Osteoblast (primary cell): ENCODE measurements at regions not wholly inside any gene's neighbourhood (a gene's known extent, or its start where the extent isn't known, plus 50 kb on each side); places are given as distances from the start of the nearest gene placed in this dataset.

Source experiments
- DNase-seq: peaks from one replicate; pipeline ENCODE4 v3.0.0; 2011; ENCODE audit warnings: low spot score, mixed read lengths; ENCODE audit not compliant: insufficient read length; ENCODE audit errors: missing footprints
- H2AFZ ChIP-seq: 2 replicates; pipeline ENCODE4 v1.6.0; 2011; ENCODE audit warnings: mild to moderate bottlenecking, low read length
- H3K27ac ChIP-seq: 2 replicates; pipeline ENCODE4 v1.5.1; 2011; ENCODE audit warnings: mild to moderate bottlenecking, low read depth, low read length, moderate library complexity
- H3K27me3 ChIP-seq: 2 replicates; pipeline ENCODE4 v1.6.0; 2012; ENCODE audit warnings: mild to moderate bottlenecking, control low read depth, inconsistent platforms, low read length, moderate library complexity; ENCODE audit not compliant: insufficient read depth
- H3K36me3 ChIP-seq: 2 replicates; pipeline ENCODE4 v1.5.1; 2011; ENCODE audit warnings: mild to moderate bottlenecking, low read length, control low read depth, moderate library complexity; ENCODE audit not compliant: insufficient read depth
- H3K4me1 ChIP-seq: 2 replicates; pipeline ENCODE4 v1.5.1; 2011; ENCODE audit warnings: mild to moderate bottlenecking, low read length, control low read depth, moderate library complexity; ENCODE audit not compliant: insufficient read depth
- H3K4me2 ChIP-seq: 2 replicates; pipeline ENCODE4 v1.6.0; 2011; ENCODE audit warnings: mild to moderate bottlenecking, low read length; ENCODE audit not compliant: insufficient read depth
- H3K4me3 ChIP-seq: fragments of 200-600 bp; sonication (generic); 3 replicates; pipeline ENCODE4 v1.5.1; 2012; ENCODE audit warnings: mild to moderate bottlenecking, low read length, inconsistent platforms; ENCODE audit not compliant: insufficient read depth
- H3K79me2 ChIP-seq: 2 replicates; pipeline ENCODE4 v1.6.0; 2012; ENCODE audit warnings: mild to moderate bottlenecking, low read length, control low read depth, inconsistent platforms; ENCODE audit not compliant: insufficient read depth
- H3K9me3 ChIP-seq: 2 replicates; pipeline ENCODE4 v1.5.1; 2011; ENCODE audit warnings: low read depth, low read length, control low read depth
- H4K20me1 ChIP-seq: 2 replicates; pipeline ENCODE4 v1.6.0; 2012; ENCODE audit warnings: mild to moderate bottlenecking, low read length, control low read depth; ENCODE audit not compliant: insufficient read depth
- TF ChIP-seq, protein P1 (sequence below): IDR thresholded peaks from 2 replicates; pipeline ENCODE4 v1.5.1; 2011; ENCODE audit warnings: mild to moderate bottlenecking, low read depth, low read length, moderate library complexity; ENCODE audit errors: extremely low read depth

DNA sequence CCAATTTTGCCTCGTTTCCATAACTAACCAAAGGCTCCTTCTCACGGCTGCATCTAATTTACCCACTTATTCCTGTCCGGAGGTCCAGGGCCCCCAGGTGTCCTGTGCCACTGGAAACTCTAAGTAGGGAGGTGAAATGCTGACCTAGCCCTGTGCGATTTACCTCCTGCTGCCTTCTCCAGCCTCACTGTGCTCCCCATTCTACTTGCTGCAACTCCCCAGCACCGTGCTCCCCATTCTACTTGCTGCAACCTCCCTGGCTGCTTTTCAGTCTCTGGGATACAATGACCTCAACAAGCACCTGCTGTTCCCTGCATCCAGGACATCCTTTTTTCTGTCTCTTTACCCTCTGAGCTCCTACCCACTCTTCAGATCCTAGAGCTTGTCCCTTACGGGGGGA is 254.7 kb upstream of the PROK2 start:
- H3K4me2 ChIP-seq = no peak overlapping the region
- no peak overlapping the region for H2AFZ ChIP-seq
- no peak for DNase-seq
- H3K27me3 ChIP-seq = peaks cover 7% of the 10 kb centered on the region
- H3K4me1 ChIP-seq = peaks cover 9% of the 10 kb centered on the region
- no peaks in the 10 kb centered on the region for H3K36me3 ChIP-seq
- H3K27ac ChIP-seq = no peak overlapping the region
- H4K20me1 ChIP-seq = no peaks in the 10 kb centered on the region
- no peak overlapping the region for H3K4me3 ChIP-seq
- no peaks in the 10 kb centered on the region for H3K9me3 ChIP-seq
- H3K79me2 ChIP-seq = no peaks in the 10 kb centered on the region
- TF ChIP-seq, protein P1, sequence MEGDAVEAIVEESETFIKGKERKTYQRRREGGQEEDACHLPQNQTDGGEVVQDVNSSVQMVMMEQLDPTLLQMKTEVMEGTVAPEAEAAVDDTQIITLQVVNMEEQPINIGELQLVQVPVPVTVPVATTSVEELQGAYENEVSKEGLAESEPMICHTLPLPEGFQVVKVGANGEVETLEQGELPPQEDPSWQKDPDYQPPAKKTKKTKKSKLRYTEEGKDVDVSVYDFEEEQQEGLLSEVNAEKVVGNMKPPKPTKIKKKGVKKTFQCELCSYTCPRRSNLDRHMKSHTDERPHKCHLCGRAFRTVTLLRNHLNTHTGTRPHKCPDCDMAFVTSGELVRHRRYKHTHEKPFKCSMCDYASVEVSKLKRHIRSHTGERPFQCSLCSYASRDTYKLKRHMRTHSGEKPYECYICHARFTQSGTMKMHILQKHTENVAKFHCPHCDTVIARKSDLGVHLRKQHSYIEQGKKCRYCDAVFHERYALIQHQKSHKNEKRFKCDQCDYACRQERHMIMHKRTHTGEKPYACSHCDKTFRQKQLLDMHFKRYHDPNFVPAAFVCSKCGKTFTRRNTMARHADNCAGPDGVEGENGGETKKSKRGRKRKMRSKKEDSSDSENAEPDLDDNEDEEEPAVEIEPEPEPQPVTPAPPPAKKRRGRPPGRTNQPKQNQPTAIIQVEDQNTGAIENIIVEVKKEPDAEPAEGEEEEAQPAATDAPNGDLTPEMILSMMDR = no peak

DNA sequence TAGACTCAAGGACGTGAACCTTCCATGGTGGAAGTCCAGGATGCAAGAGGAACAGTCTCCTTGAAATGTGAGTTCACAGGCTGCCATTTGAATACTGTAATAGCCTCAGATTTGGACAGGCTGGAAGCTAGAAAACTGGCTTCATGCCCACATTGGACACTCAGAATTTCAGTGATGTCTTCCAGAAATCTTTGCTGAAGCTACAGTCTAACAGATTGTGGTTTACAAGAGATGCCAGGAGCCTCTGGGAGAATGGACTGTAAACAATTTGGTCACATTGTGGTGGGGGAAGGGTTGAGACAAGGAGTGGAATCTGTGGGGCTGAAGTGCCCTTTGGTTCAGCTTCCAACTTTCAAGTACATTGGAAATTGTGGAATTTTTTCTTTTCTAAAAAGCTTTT is 252.0 kb upstream of the PROK2 start:
- no peaks in the 10 kb centered on the region for H3K79me2 ChIP-seq
- H3K27ac ChIP-seq = no peak overlapping the region
- TF ChIP-seq, protein P1 = no peak
- DNase-seq = no peak
- H3K9me3 ChIP-seq = no peaks in the 10 kb centered on the region
- H3K4me2 ChIP-seq = no peak overlapping the region
- H3K36me3 ChIP-seq = no peaks in the 10 kb centered on the region
- no peaks in the 10 kb centered on the region for H3K4me1 ChIP-seq
- H4K20me1 ChIP-seq = no peaks in the 10 kb centered on the region
- peaks cover 9% of the 10 kb centered on the region for H3K27me3 ChIP-seq
- no peak overlapping the region for H2AFZ ChIP-seq
- H3K4me3 ChIP-seq = no peak overlapping the region

DNA sequence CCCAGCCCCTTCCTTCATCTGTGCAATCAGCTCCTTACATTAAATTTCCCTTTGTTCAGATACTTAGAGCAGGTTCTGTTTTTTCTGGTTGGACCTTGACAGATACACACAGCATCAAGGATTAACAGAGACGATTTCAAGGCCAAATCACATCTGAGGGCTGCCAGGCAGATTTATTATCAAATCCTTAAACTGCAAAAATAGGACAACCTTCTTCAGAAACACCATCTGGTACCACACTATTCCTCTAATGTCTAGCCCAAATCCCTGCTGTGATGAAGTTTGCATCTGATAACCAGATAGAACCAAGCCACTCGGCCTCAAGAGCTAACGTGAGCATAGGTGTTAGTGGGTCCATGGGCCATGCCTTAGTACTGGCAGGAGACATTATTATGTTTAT is 250.7 kb upstream of the PROK2 start:
- no peaks in the 10 kb centered on the region for H3K36me3 ChIP-seq
- H4K20me1 ChIP-seq = no peaks in the 10 kb centered on the region
- no peak overlapping the region for H2AFZ ChIP-seq
- H3K27me3 ChIP-seq = peaks cover 9% of the 10 kb centered on the region
- DNase-seq = no peak
- no peak overlapping the region for H3K4me2 ChIP-seq
- H3K27ac ChIP-seq = no peak overlapping the region
- TF ChIP-seq, protein P1 = no peak
- peaks cover 5% of the 10 kb centered on the region for H3K4me1 ChIP-seq
- no peak overlapping the region for H3K4me3 ChIP-seq
- H3K9me3 ChIP-seq = no peaks in the 10 kb centered on the region
- H3K79me2 ChIP-seq = no peaks in the 10 kb centered on the region

DNA sequence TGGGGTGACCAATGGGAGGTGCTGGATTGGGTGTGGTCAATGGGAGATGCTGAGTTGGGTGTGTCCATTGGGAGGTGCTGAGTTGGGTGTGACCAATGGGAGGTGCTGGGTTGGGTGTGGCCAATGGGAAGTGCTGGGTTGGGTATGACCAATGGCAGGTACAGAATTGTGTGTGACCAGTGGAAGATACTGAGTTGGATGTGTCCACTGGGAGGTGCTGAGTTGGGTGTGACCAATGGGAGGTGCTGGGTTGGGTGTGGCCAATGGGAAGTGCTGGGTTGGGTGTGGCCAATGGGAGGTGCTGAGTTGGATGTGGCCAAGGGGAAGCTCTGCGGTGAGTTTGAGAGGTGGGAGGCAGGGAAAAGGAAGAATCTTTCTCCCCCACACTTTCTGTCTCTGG is 250.0 kb upstream of the PROK2 start:
- no peaks in the 10 kb centered on the region for H3K36me3 ChIP-seq
- DNase-seq = no peak
- H3K4me3 ChIP-seq = no peak overlapping the region
- H2AFZ ChIP-seq = no peak overlapping the region
- TF ChIP-seq, protein P1 = no peak
- H3K4me2 ChIP-seq = no peak overlapping the region
- no peaks in the 10 kb centered on the region for H4K20me1 ChIP-seq
- H3K79me2 ChIP-seq = no peaks in the 10 kb centered on the region
- H3K27ac ChIP-seq = no peak overlapping the region
- no peaks in the 10 kb centered on the region for H3K9me3 ChIP-seq
- H3K27me3 ChIP-seq = peaks cover 9% of the 10 kb centered on the region
- peaks cover 5% of the 10 kb centered on the region for H3K4me1 ChIP-seq
